Tibial nerve (tissue), 3 donors: ENCODE measurements at regions not wholly inside any gene's neighbourhood (a gene's known extent, or its start where the extent isn't known, plus 50 kb on each side); places are given as distances from the start of the nearest gene placed in this dataset.

Experiments
- CTCF ChIP-seq, 5 experiments: fragments of 200-600 bp in 3 of 5; fragments of 450-650 bp in 2 of 5; sonication (generic) in 3 of 5; IDR thresholded peaks; one replicate each; pipeline ENCODE4 v1.5.1; 2016 to 2019; ENCODE audit warnings: antibody characterized with exemption in 5 of 5, mild to moderate bottlenecking in 3 of 5, moderate library complexity in 2 of 5
- POLR2A ChIP-seq, 2 donors: fragments of 450-650 bp; IDR thresholded peaks; one replicate each; pipeline ENCODE4 v1.6.1; 2017; ENCODE audit warnings: antibody characterized with exemption in 2 of 2, mild to moderate bottlenecking in 2 of 2, moderate library complexity in 2 of 2

GRCh38 chr10:83545901-83546391 is 593.4 kb upstream of the GHITM start:
- TF ChIP-seq CTCF (IDR thresholded peaks at IDR 0.05) (no peak), POLR2A (IDR thresholded peaks at IDR 0.05) (no peak)
